Panc1 (cell line): ENCODE measurements at regions not wholly inside any gene's neighbourhood (a gene's known extent, or its start where the extent isn't known, plus 50 kb on each side); places are given as distances from the start of the nearest gene placed in this dataset.

Experiments
- POLR2AphosphoS5 ChIP-seq: IDR thresholded peaks from 2 replicates; pipeline ENCODE4 v1.6.1; 2012; ENCODE audit warnings: mild to moderate bottlenecking, low read depth, low read length, moderate library complexity
- SIN3A ChIP-seq: IDR thresholded peaks from 2 replicates; pipeline ENCODE4 v1.6.1; 2012; ENCODE audit warnings: low read depth, mild to moderate bottlenecking, low read length, moderate library complexity, borderline replicate concordance; ENCODE audit not compliant: insufficient read depth
- TCF7L2 ChIP-seq: IDR thresholded peaks from 2 replicates; pipeline ENCODE4 v1.6.1; 2011; ENCODE audit warnings: mild to moderate bottlenecking, low read depth, low read length, inconsistent platforms
- TF ChIP-seq, protein P1 (sequence below): fragments of 450-650 bp; IDR thresholded peaks from 2 replicates; pipeline ENCODE4 v1.5.1; 2017; ENCODE audit warnings: mild to moderate bottlenecking
- TF ChIP-seq, protein P2 (sequence below), 2 experiments: IDR thresholded peaks; 2 replicates each; pipeline ENCODE4 v1.6.1; 2011 to 2012; ENCODE audit warnings: low read depth in 2 of 2, control low read depth in 1 of 2, low read length in 1 of 2, mild to moderate bottlenecking in 1 of 2, moderate library complexity in 1 of 2; ENCODE audit not compliant: insufficient read depth in 1 of 2

DNA sequence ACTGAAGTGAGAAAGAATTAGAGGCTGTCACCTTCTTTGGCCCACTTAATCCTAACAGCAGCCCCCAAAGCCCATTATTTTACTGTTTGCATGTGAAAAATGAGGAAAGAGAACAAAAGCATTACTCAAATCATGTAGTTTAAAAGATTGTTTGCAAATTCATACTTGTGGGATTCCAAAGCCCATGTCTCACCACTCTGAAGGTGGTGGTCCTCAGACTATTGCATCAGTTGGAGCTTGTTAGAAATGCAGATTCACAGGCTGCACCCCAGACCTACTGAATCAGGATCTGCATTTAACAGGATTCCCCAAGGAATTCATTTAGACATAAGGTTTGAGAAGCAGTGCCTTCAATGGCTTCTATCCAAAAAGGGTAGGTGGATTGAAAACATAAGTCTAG lies 93.7 kb upstream of the PDE1C start:
- TF ChIP-seq, protein P1, sequence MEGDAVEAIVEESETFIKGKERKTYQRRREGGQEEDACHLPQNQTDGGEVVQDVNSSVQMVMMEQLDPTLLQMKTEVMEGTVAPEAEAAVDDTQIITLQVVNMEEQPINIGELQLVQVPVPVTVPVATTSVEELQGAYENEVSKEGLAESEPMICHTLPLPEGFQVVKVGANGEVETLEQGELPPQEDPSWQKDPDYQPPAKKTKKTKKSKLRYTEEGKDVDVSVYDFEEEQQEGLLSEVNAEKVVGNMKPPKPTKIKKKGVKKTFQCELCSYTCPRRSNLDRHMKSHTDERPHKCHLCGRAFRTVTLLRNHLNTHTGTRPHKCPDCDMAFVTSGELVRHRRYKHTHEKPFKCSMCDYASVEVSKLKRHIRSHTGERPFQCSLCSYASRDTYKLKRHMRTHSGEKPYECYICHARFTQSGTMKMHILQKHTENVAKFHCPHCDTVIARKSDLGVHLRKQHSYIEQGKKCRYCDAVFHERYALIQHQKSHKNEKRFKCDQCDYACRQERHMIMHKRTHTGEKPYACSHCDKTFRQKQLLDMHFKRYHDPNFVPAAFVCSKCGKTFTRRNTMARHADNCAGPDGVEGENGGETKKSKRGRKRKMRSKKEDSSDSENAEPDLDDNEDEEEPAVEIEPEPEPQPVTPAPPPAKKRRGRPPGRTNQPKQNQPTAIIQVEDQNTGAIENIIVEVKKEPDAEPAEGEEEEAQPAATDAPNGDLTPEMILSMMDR: no peak
- TF ChIP-seq POLR2AphosphoS5 (no peak), SIN3A (no peak), TCF7L2 (no peak)
- TF ChIP-seq, protein P2, sequence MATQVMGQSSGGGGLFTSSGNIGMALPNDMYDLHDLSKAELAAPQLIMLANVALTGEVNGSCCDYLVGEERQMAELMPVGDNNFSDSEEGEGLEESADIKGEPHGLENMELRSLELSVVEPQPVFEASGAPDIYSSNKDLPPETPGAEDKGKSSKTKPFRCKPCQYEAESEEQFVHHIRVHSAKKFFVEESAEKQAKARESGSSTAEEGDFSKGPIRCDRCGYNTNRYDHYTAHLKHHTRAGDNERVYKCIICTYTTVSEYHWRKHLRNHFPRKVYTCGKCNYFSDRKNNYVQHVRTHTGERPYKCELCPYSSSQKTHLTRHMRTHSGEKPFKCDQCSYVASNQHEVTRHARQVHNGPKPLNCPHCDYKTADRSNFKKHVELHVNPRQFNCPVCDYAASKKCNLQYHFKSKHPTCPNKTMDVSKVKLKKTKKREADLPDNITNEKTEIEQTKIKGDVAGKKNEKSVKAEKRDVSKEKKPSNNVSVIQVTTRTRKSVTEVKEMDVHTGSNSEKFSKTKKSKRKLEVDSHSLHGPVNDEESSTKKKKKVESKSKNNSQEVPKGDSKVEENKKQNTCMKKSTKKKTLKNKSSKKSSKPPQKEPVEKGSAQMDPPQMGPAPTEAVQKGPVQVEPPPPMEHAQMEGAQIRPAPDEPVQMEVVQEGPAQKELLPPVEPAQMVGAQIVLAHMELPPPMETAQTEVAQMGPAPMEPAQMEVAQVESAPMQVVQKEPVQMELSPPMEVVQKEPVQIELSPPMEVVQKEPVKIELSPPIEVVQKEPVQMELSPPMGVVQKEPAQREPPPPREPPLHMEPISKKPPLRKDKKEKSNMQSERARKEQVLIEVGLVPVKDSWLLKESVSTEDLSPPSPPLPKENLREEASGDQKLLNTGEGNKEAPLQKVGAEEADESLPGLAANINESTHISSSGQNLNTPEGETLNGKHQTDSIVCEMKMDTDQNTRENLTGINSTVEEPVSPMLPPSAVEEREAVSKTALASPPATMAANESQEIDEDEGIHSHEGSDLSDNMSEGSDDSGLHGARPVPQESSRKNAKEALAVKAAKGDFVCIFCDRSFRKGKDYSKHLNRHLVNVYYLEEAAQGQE (IDR thresholded peaks at IDR 0.05; ENCODE audit: insufficient read depth in 1 of 2, low read depth in 2 of 2, low read length in 1 of 2): no peak
